ENCODE measurements at regions not wholly inside any gene's neighbourhood (a gene's known extent, or its start where the extent isn't known, plus 50 kb on each side); places are given as distances from the start of the nearest gene placed in this dataset.

DNA sequence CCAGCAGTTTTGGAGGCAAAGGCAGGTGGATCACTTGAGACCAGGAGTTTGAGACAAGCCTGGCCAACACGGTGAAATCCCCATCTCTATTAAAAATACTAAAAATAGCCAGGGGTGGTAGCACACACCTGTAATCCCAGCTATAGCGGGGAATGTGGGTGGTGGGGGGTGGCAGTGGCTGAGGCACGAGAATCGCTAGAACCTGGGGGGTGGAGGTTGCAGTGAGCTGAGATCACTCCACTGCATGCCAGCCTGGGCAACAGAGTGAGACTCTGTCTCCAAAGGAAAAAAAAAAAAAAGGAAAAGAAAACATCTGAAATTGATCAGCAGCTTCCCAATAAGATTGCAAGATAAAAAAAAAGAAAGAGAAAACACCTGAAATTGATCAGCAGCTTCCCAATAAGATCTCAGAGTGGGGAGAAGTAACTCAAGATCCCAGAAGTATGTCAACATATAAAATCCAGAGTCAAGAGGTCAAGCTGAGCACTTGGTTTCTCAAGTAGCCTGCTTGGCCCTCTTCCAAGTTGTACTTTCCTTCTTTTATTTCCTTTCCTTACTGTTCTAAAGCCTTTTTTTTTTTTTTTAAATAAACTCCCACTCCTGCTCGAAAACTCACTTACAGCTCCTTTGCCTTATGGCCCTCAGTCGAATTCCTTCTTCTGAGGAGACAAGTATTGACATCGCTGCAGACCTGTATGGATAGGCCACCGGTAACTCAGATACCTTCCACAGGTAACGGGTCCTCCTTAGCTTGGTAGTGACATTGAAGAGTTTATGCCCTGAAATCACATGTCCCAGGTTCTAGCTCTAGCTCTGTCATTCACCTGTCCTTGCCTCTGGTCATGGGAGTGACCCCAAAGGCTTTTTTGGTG lies 368.5 kb upstream of the SYNCRIP start:
- no peaks in the 10 kb centered on the region for H3K79me2 ChIP-seq (ENCODE audit: control insufficient read depth, insufficient read depth, low read length)
- no peaks in the 10 kb centered on the region for H4K20me1 ChIP-seq (ENCODE audit: control insufficient read depth, insufficient read depth, low read length, poor library complexity, severe bottlenecking)
- TF ChIP-seq EZH2 (IDR thresholded peaks at IDR 0.05; ENCODE audit: borderline replicate concordance, insufficient read depth, low read depth, low read length, poor library complexity, severe bottlenecking): no peak
- TF ChIP-seq, protein P1, sequence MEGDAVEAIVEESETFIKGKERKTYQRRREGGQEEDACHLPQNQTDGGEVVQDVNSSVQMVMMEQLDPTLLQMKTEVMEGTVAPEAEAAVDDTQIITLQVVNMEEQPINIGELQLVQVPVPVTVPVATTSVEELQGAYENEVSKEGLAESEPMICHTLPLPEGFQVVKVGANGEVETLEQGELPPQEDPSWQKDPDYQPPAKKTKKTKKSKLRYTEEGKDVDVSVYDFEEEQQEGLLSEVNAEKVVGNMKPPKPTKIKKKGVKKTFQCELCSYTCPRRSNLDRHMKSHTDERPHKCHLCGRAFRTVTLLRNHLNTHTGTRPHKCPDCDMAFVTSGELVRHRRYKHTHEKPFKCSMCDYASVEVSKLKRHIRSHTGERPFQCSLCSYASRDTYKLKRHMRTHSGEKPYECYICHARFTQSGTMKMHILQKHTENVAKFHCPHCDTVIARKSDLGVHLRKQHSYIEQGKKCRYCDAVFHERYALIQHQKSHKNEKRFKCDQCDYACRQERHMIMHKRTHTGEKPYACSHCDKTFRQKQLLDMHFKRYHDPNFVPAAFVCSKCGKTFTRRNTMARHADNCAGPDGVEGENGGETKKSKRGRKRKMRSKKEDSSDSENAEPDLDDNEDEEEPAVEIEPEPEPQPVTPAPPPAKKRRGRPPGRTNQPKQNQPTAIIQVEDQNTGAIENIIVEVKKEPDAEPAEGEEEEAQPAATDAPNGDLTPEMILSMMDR (IDR thresholded peaks at IDR 0.05): no peak
- POLR2A ChIA-PET: no interaction called here
- H3K9me3 Mint-ChIP-seq (ENCODE audit: insufficient read depth): no peaks in the 10 kb centered on the region
- H3K27me3 ChIP-seq (replicated peaks in 1 of 4; ENCODE audit: control extremely low read depth in 1 of 4, control insufficient read depth in 3 of 4, insufficient read depth in 4 of 4, low read length in 3 of 4): no peaks in the 10 kb centered on the region
- WGBS (ENCODE audit: insufficient coverage): 92% methylated on average over 2 of the region's 9 CpGs
- intact Hi-C loops (cut with micrococcal nuclease): no loop called here
- H3K9ac ChIP-seq (ENCODE audit: low read length): no peak overlapping the region
- no peak overlapping the region for H2AFZ ChIP-seq (ENCODE audit: insufficient read depth, low read depth, low read length, poor library complexity, severe bottlenecking)
- ATAC-seq (ENCODE audit: low read depth) (no peak), DNase-seq (no peak)
- no peak overlapping the region for H3K27ac Mint-ChIP-seq
- CTCF ChIA-PET: no interaction called here
- H3K4me1 Mint-ChIP-seq: no peaks in the 10 kb centered on the region
- no peak overlapping the region for H3K4me2 ChIP-seq (replicated peaks; ENCODE audit: low read depth, low read length, poor library complexity, severe bottlenecking)
- no peak overlapping the region for H3K27ac ChIP-seq (ENCODE audit: low read length in 2 of 2)
- no peaks in the 10 kb centered on the region for H3K9me3 ChIP-seq (ENCODE audit: control extremely low read depth in 1 of 3, control insufficient read depth in 2 of 3, insufficient read depth in 1 of 3, low read length in 2 of 3)
- H3K4me1 ChIP-seq (ENCODE audit: control insufficient read depth in 2 of 2, insufficient read depth in 2 of 2, low read length in 2 of 2): no peaks in the 10 kb centered on the region
- no peaks in the 10 kb centered on the region for H3K27me3 Mint-ChIP-seq
- no peaks in the 10 kb centered on the region for H3K36me3 ChIP-seq (replicated peaks in 1 of 2; ENCODE audit: control extremely low read depth in 1 of 2, control insufficient read depth in 1 of 2, extremely low read depth in 1 of 2, insufficient read depth in 2 of 2, low read length in 1 of 2)
- H3K4me3 Mint-ChIP-seq: no peak overlapping the region
- no peak overlapping the region for H3K4me3 ChIP-seq (ENCODE audit: control extremely low read depth in 1 of 5, extremely low read depth in 1 of 5, insufficient read depth in 1 of 5, low read depth in 2 of 5, low read length in 4 of 5)

DNA sequence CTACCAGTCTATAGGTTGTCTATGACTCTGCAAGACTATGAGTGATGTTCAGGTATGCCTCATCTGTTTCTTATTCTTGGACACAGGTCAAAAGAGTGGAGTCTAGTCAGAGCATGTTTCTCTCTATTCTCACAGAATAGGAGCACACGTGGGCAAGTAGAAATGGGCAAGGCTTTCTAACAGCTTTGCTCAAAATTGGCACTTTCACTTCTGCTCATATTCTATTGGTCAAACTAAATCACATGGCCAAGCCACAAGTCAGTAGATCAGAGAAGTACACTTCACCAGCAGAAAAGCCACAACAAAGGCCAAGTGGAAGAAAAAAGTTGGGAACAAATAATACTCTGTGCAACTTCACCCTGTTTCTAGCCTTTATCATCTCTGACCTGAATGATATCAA lies 354.5 kb upstream of the SYNCRIP start:
- Histone ChIP-seq H3K4me3 (ENCODE audit: control extremely low read depth in 1 of 5, extremely low read depth in 1 of 5, insufficient read depth in 1 of 5, low read depth in 2 of 5, low read length in 4 of 5) (no peak overlapping the region), H3K79me2 (ENCODE audit: control insufficient read depth, insufficient read depth, low read length) (no peaks in the 10 kb centered on the region), H3K9ac (ENCODE audit: low read length) (no peak overlapping the region), H3K4me1 (ENCODE audit: control insufficient read depth in 2 of 2, insufficient read depth in 2 of 2, low read length in 2 of 2) (no peaks in the 10 kb centered on the region), H2AFZ (ENCODE audit: insufficient read depth, low read depth, low read length, poor library complexity, severe bottlenecking) (no peak overlapping the region), H3K4me2 (replicated peaks; ENCODE audit: low read depth, low read length, poor library complexity, severe bottlenecking) (no peak overlapping the region), H3K9me3 (ENCODE audit: control extremely low read depth in 1 of 3, control insufficient read depth in 2 of 3, insufficient read depth in 1 of 3, low read length in 2 of 3) (no peaks in the 10 kb centered on the region), H4K20me1 (ENCODE audit: control insufficient read depth, insufficient read depth, low read length, poor library complexity, severe bottlenecking) (no peaks in the 10 kb centered on the region), H3K27ac (ENCODE audit: low read length in 2 of 2) (no peak overlapping the region), H3K36me3 (replicated peaks in 1 of 2; ENCODE audit: control extremely low read depth in 1 of 2, control insufficient read depth in 1 of 2, extremely low read depth in 1 of 2, insufficient read depth in 2 of 2, low read length in 1 of 2) (no peaks in the 10 kb centered on the region), H3K27me3 (replicated peaks in 1 of 4; ENCODE audit: control extremely low read depth in 1 of 4, control insufficient read depth in 3 of 4, insufficient read depth in 4 of 4, low read length in 3 of 4) (no peaks in the 10 kb centered on the region)
- TF ChIP-seq, protein P1 (IDR thresholded peaks at IDR 0.05): no peak
- TF ChIP-seq EZH2 (IDR thresholded peaks at IDR 0.05; ENCODE audit: borderline replicate concordance, insufficient read depth, low read depth, low read length, poor library complexity, severe bottlenecking): no peak
- CTCF ChIA-PET: no interaction called here
- Mint-ChIP-seq H3K9me3 (ENCODE audit: insufficient read depth) (peaks cover 3% of the 10 kb centered on the region), H3K27me3 (no peaks in the 10 kb centered on the region), H3K27ac (no peak overlapping the region), H3K4me1 (no peaks in the 10 kb centered on the region), H3K4me3 (no peak overlapping the region)
- no CpG with 5 or more reads among the region's 1 CpG for WGBS (ENCODE audit: insufficient coverage)
- ATAC-seq (ENCODE audit: low read depth) (no peak), DNase-seq (no peak)
- intact Hi-C loops (cut with micrococcal nuclease): no loop called here
- POLR2A ChIA-PET: no interaction called here
